GM13976 (cell line): ENCODE measurements at regions not wholly inside any gene's neighbourhood (a gene's known extent, or its start where the extent isn't known, plus 50 kb on each side); places are given as distances from the start of the nearest gene placed in this dataset.

Experiments used
- DNase-seq: peaks from one replicate; pipeline ENCODE4 v3.0.0; 2012; ENCODE audit warnings: low spot score
- CTCF ChIP-seq: IDR thresholded peaks from 2 replicates; pipeline ENCODE4 v1.5.1; 2012; ENCODE audit warnings: borderline replicate concordance, mild to moderate bottlenecking; ENCODE audit not compliant: insufficient read depth; ENCODE audit errors: extremely low read depth, missing control alignments, control extremely low read depth
- in situ Hi-C: fragments of 300-500 bp; cut with MboI; formaldehyde crosslinking; loops from one replicate; pipeline ENCODE4 v1.12.0; 2022; ENCODE audit warnings: low sequenced_read_pairs, mixed read lengths, inconsistent platforms; ENCODE audit not compliant: unreplicated experiment

GRCh38 chr5:59976342-59976741 is 82.8 kb upstream of the PDE4D start:
- no peak for TF ChIP-seq CTCF
- DNase-seq, result no peak
- in situ Hi-C loops, result no loop called here

- DNase-seq, result no peak
- in situ Hi-C loops, result no loop called here
- no peak for TF ChIP-seq CTCF
Measured at GRCh38 chr5:59972043-59972442, 78.5 kb upstream of the PDE4D start.

- TF ChIP-seq CTCF, result no peak
- DNase-seq, result no peak
- in situ Hi-C loops, result no loop called here
Measured at GRCh38 chr5:59959330-59959729, 65.8 kb upstream of the PDE4D start.

GRCh38 chr5:59956130-59956783 is 62.7 kb upstream of the PDE4D start:
- DNase-seq, result no peak
- in situ Hi-C loops, result no loop called here

GRCh38 chr5:59955241-59955640 is 61.7 kb upstream of the PDE4D start:
- TF ChIP-seq CTCF, result no peak
- DNase-seq, result no peak
- in situ Hi-C loops, result no loop called here

More at GRCh38 chr5:59956130-59956783, 62.7 kb upstream of the PDE4D start:
- TF ChIP-seq CTCF, result no peak

- no peak for TF ChIP-seq CTCF
- in situ Hi-C loops, result no loop called here
- DNase-seq, result no peak
Measured at GRCh38 chr5:59943452-59944113, 50.1 kb upstream of the PDE4D start.
